ENCODE measurements at regions not wholly inside any gene's neighbourhood (a gene's known extent, or its start where the extent isn't known, plus 50 kb on each side); places are given as distances from the start of the nearest gene placed in this dataset.

GRCh38 chr18:44626807-44627206 is 53.9 kb upstream of the SETBP1 start:
- Histone ChIP-seq H3K4me3 (ENCODE audit: low read depth, low read length) (no peak overlapping the region), H3K27me3 (ENCODE audit: control insufficient read depth, insufficient read depth, low read length) (no peaks in the 10 kb centered on the region), H3K36me3 (ENCODE audit: control insufficient read depth, insufficient read depth, low read length) (no peaks in the 10 kb centered on the region)
- TF ChIP-seq, protein P1, sequence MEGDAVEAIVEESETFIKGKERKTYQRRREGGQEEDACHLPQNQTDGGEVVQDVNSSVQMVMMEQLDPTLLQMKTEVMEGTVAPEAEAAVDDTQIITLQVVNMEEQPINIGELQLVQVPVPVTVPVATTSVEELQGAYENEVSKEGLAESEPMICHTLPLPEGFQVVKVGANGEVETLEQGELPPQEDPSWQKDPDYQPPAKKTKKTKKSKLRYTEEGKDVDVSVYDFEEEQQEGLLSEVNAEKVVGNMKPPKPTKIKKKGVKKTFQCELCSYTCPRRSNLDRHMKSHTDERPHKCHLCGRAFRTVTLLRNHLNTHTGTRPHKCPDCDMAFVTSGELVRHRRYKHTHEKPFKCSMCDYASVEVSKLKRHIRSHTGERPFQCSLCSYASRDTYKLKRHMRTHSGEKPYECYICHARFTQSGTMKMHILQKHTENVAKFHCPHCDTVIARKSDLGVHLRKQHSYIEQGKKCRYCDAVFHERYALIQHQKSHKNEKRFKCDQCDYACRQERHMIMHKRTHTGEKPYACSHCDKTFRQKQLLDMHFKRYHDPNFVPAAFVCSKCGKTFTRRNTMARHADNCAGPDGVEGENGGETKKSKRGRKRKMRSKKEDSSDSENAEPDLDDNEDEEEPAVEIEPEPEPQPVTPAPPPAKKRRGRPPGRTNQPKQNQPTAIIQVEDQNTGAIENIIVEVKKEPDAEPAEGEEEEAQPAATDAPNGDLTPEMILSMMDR (IDR thresholded peaks at IDR 0.05; ENCODE audit: insufficient read depth, low read length, poor library complexity, severe bottlenecking), result no peak
- no peak for DNase-seq (ENCODE audit: low read depth)

DNA sequence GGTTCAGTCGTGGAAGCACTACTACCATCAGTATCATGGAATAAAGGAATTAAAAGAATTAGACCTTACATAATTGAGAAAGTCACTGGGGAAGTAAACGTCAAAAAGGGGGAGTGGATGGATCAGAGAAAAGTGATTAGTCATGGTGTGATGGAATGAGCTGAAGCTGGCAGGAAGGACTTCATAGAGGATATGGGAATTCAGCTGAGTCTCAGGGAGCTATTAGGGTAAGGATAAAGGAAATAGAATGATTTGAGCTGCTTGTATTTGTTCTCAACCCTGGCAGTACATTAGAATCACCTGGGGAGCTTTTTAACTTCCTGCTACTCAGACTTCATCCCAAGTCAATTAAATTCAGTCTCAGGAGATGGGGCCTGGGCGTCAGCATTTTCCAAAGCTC is 53.4 kb upstream of the SETBP1 start:
- TF ChIP-seq, protein P1 (IDR thresholded peaks at IDR 0.05; ENCODE audit: insufficient read depth, low read length, poor library complexity, severe bottlenecking), result no peak
- H3K27me3 ChIP-seq (ENCODE audit: control insufficient read depth, insufficient read depth, low read length), result no peaks in the 10 kb centered on the region
- no peak overlapping the region for H3K4me3 ChIP-seq (ENCODE audit: low read depth, low read length)
- H3K36me3 ChIP-seq (ENCODE audit: control insufficient read depth, insufficient read depth, low read length), result no peaks in the 10 kb centered on the region
- DNase-seq (ENCODE audit: low read depth), result no peak

GRCh38 chr18:44629406-44629805 is 51.3 kb upstream of the SETBP1 start:
- no peak for DNase-seq (ENCODE audit: low read depth)
- TF ChIP-seq, protein P1 (IDR thresholded peaks at IDR 0.05; ENCODE audit: insufficient read depth, low read length, poor library complexity, severe bottlenecking), result no peak
- H3K27me3 ChIP-seq (ENCODE audit: control insufficient read depth, insufficient read depth, low read length), result no peaks in the 10 kb centered on the region
- no peaks in the 10 kb centered on the region for H3K36me3 ChIP-seq (ENCODE audit: control insufficient read depth, insufficient read depth, low read length)
- H3K4me3 ChIP-seq (ENCODE audit: low read depth, low read length), result no peak overlapping the region

DNA sequence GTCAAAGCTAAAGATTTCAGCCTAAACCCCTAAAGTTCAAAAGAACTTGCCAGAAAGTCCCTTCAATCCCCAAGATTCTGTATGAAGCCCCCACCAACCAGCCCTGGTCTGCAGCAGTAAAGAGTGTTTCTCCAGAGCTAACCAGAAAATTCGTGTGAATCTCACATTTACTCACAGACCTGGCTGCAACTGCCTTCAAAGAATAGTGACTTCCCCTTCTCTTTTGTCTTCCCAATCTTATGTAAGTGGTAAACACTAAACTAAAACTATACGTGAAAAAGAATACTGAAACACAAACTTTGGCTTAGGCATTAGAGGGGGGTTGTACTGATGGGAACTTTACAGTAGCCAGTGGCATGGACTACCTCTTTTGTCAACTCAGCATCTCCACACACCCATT is 50.6 kb upstream of the SETBP1 start:
- no peak for DNase-seq (ENCODE audit: low read depth)
- Histone ChIP-seq H3K36me3 (ENCODE audit: control insufficient read depth, insufficient read depth, low read length) (no peaks in the 10 kb centered on the region), H3K27me3 (ENCODE audit: control insufficient read depth, insufficient read depth, low read length) (no peaks in the 10 kb centered on the region), H3K4me3 (ENCODE audit: low read depth, low read length) (no peak overlapping the region)
- TF ChIP-seq, protein P1 (IDR thresholded peaks at IDR 0.05; ENCODE audit: insufficient read depth, low read length, poor library complexity, severe bottlenecking), result no peak

Measured in kidney epithelial cell (primary cell).